Skin of body (tissue), 1 donor: ENCODE measurements at regions not wholly inside any gene's neighbourhood (a gene's known extent, or its start where the extent isn't known, plus 50 kb on each side); places are given as distances from the start of the nearest gene placed in this dataset.
"Not testable (repeated sequence)": the region's sequence is repeated elsewhere in the genome, so short reads cannot be mapped to it uniquely, and the experiment has no call there.

ENCODE experiments used
- DNase-seq: peaks from one replicate; lab custom pipeline; 2025; lab: John Stamatoyannopoulos, UW

DNA sequence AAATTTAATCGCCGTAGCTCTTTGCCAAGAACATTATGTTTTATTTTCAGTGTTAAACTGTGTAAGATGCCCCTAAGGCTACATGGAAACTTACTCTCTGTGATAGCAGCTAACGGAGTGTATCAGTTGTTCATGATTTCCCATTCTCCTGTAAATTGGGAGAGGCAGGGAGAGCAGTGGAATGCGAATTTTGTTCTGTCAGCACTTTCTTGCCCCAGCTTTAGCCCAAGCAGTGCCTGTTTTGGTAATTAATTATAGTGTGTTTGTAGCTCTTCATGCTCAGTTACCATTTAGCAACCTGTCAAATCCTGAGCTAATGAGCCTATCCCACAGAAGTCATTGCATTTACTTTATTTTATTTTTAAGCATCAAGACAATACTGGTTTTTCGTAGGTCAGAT is 475.1 kb upstream of the RBFOX1 start:
- DNase-seq: no peak

DNA sequence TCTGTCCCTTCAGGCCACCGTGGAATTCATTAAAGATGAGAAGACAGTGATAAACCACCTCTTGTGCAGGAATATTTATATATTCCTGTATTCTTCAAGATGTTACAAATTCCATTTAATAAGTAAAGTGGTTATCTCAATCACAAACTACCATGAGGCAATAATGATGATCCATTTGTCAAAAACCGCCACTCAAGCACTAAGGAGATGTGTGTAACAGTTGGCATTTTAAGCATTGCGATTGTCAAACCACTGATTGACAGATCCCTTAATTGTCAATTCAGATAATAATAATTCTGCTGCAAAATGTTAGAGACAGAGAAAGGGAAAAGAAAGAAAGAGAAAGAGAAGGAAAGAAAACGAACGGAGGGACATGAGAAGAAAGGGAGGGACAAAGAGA is 476.1 kb upstream of the RBFOX1 start:
- DNase-seq: no peak

DNA sequence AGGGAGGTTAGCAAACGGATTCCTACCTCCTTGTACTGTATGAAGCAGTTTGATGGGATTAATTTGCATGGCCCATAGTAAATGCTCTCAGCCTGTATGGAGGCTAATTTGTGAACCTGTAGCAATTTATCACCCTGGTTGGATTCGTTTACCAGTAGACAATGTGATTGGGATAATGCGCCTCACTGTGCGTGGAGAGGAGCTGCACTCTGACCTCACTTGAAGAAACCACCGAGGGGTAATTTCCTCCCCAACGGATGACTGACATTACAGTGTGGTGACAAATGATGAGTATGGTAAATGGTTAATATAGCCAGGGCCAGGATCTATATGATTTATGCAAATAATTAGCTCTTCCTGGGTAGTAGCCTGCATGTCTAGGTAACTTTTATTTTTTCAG is 479.1 kb upstream of the RBFOX1 start:
- no peak for DNase-seq

DNA sequence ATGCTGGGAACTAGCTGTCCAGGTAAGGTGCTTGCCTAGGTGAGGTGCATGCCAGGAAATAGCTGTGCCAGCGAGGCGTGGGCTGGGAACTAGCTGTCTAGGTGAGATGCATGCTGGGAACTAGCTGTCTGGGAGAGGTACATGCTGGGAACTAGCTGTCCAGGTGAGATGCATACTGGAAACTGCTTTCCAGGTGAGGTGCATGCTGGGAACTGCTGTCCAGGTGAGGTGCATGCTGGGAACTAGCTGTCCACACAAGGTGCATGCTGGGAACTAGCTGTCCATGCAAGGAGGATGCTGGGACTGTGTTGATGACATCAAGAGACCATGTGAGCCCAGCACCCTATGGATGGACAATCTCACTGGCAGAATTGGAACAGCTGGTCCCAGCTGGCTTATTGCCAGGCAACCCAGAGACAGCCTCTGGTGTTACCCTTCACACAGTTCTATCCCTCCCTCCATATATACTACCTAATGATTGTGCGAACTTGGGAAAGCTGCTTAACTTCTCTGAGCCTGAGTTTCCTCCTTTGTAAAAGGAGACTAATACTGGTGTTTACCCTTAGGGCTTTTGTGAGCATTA is 479.9 kb upstream of the RBFOX1 start:
- DNase-seq: no peak

DNA sequence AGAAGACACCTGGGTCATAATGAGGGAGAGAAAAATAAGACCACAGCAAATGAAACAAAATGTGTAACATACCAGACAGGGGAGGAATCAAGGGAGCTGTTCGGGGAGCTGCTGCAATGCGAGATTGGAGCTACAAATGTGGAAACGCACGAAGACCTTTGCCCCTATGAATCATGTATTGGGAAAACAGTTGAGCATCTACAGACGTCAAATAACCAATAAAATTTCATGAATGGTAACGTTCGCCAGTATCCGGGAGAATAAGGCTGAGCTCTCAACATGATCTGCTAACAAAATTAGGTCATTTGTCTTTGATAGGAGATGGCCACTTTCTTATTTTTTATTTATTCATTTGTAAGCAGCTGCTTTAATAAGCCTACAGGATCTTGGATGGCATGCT is 486.2 kb upstream of the RBFOX1 start:
- no peak for DNase-seq

DNA sequence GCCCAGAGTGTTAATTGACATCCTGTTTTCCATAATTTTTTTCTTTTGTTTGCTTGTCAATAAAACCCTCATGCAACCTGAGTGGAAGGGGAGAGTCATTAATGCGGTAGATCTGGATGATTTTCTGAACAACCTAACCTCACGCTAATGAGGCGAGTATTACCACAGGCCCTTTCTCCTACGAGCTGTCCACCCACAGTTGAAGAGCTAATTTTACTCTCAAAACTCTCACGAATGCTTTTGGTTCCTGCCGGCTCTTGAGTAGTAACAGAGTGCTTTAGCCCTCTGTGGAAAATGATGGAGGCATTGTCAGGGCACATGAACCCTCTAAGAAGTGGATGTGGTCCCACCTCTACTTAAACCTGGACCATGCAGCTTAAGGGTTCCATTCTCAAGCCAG is 491.3 kb upstream of the RBFOX1 start:
- DNase-seq: no peak

DNA sequence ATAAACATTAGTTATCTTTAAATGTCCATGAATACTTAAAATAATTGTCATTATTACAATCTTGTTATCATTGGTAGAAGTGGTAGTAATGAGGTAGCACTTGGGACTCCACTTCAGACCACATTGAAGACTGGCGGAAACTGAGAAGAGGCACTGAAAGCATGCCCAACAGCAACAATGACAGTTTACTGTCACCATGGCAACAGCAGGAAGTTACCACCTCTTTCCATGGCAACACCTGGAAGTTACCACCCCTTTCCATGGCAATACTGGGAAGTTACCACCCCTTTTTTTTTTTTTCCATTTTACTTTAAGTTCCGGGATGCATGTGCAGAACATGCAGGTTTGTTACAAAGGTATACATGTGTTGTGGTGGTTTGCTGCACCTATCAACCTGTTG is 494.9 kb upstream of the RBFOX1 start:
- DNase-seq: no peak

DNA sequence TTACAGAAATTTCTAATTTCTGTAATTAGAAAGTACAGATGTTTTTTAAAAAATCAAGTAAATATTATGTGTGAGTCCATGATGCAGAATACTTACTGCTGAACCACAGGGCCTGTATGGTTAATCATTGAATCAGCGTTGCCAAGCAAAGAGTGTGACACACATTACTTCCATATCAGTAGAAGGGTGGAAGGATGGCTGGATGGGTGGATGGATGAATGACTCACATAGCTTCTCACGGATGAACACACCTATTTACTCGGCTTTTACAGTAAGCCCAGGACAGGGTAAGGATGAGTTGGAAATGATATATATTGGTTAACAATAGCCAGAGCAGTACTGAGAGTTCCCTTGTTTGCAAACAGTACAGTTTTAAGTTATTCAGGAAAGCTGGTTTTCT is 495.9 kb upstream of the RBFOX1 start:
- DNase-seq: no peak

DNA sequence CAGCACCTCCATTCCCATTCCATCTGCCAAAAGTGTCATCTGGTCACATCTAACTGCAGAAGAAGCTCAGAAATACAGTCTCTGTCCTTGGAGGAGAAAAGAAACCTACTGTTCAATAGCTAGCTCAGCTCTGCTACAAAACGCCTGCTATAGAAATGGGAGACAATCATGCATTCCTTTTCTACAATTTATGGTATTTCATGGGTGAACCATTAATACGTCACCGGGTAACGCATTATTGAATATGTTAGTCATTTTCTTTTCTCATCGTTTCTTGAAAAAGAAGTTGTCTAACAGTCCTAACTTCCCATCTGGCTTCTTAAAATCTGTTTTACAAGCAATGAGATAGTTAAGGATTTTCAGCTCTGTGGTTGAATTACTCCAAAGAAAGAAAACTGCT is 496.7 kb upstream of the RBFOX1 start:
- no peak for DNase-seq

DNA sequence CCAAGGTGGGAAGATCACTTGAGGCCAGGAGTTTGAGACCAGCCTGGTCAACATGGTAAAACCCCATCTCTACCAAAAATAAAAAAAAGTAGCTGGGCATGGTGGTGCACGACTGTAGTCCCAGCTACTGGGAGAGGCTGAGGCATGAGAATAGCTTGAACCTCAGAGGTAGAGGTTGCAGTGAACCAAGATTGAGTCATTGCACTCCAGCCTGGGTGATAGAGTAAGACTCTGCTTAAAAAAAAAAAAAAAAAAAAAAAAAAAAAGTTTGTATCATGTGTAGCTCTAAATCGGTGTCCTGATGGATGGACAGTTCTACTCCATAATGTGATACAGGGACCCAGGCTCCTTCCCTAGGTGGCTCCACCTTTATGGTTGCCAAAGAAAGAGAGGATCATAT is 497.1 kb upstream of the RBFOX1 start:
- DNase-seq: no peak

DNA sequence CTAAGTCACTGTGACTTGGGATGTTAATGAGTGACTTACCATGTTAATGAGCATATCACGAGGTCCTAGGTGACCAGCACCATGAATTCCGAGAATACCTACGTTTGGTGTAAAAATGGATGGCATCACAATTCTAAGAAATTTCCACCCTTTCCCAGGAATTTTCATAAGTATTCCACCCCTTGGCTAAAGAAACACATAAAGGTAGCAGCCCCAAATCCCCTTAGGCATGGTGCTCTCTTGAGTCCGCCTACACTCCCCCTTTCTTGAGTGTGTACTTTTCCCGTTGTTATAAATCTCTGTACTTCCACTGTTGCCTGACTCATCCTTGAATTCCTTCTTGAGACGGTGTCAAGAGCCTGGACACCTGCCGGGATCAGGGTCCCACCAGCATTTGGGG is 504.0 kb upstream of the RBFOX1 start:
- no peak for DNase-seq

DNA sequence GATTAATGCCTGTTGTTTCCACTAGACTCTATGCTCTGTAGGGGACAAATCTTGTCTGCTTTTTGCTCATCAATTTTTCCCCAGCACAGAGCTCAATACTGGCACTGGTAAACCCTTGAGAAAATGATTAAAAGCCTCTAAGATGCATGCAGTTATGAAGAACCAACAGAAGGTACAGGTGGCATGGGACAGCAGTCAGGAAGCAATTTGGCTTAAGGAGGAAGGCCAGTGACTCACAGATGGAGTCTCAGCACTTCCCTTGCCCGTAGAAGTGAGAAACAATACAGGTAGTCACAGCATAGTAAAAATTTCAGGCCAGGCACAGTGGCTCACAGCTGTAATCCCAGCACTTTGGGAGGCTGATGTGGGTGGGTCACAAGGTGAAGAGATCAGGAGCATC is 504.7 kb upstream of the RBFOX1 start:
- no peak for DNase-seq

DNA sequence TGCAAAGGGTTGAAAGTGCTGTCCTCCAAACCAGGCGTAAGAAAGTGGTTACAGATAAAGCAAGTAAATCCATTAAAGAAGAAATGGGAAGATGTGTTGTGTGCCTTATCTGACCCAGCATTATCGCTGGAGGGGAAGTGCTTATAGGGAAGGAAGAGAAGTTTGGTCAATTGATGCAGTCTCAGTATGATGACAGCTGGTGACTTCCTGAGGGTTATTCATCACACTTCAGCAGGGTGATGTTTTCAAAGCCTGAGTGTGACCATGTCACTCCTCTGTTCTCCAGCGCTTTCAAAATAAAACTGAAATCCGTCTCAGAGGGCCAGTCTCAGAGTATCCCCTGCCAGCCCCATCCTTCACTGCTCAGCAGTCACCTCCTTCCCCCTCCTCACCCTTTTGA is 505.4 kb upstream of the RBFOX1 start:
- no peak for DNase-seq

DNA sequence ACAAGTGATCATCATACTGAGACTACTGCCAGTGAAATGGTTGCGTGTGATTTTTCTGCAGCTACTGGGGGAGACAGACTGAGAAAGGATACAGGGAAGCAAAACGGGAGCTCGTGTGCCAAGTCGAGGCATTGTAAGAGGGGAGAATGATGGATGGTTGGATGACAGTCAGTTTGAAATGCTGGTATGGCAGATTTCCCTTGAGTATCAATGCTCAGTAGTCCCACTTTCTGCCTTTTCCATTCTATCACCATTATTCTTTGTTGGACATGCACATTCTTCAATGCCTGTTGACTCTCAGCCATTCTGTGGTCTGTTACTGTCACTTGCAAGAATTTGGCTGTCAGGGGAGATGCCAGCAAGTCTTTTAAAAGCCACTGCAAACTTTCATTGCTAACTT is 510.6 kb upstream of the RBFOX1 start:
- DNase-seq: no peak

DNA sequence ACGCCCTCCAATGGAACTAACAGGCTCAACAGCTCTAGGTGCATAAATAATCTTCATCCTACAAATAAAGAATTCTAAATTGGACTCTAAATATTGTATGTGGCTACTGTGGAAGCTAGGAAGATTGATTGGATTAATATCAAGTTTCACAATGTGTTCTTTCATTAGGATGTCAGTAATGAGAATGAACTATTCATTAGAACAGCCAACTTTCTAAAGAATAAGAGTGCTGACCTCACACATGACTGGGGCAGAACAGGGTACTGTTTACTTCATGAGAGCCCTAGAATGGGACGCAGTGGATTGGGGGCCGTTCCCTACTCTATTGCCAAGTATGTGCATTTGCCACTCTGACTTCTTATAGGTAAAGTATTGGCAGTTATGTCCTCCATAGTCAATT is 528.2 kb upstream of the RBFOX1 start:
- DNase-seq: no peak

DNA sequence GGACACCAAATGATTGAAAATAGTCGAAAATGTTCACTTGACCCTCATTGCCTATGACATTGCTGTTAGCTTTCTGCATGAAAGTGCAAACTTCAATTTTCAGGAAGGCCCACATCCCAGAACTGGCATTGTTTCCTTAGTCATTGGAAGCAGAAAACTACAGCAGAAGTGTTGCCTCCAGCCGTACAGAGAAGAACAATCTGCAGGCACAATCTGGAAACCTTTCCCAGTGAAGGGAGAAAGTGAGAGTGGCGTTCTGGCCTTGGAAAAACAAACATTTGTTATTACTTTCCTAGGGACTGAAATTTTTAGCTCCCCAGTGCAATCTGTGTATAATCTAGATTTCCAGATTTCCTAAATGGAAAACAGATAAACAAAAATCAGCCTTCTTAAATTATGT is 529.5 kb upstream of the RBFOX1 start:
- DNase-seq: no peak

DNA sequence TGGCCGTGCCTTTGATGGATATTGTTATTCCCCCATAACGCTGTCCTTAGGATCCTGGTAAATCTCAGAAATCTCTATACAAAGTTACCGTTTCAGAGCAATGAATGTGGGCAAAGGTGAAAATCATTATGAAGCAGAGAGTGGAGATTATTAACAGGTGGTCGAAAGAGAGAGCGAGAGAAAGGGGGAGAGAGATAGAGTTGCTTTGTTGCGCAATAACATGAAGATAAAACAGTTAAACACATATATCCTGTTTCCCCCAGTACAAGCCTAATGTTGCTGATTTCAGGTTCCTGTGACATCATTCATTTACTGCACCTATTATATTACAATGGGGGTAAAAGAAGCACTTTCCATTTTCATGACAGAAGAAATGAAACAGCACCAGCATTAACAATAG is 535.4 kb upstream of the RBFOX1 start:
- DNase-seq: no peak

DNA sequence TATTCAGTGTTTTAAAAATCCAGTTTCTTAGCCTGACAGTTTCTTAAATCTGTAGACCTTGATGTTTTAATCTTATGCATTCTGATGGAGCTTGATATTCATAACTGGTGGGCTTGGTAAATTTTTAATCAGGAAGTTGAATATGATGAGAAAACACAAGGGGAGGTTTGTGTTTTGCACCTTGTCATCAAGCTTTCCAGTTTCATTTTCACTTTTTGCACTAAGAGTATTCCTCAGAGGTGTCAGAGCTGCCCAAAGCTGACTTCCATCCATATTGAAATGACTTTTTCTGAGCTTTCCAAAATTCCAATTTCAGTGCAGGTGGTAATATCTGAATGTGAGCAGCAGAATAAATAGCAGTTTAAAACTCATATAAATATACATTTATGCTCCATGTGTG is 555.0 kb upstream of the RBFOX1 start:
- no peak for DNase-seq

DNA sequence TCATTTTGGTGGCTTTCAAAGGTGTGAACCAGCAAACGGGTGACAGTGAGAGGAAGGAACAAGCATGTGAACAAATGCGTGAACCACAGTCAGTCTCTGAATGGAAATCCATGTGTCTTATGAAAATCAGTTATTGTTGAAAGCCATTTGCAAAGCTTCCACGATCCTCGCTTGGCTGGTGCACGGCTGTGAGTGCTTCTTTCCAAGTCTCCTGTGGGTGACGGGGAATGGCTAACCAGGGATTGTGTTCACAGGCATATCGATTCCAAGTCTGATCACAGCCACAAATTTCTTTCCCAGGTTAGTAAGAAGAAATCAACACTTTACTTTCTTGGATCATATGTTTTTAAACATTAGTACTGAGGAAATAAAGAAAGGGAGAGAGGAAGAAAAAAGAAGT is 556.9 kb upstream of the RBFOX1 start:
- DNase-seq: no peak

DNA sequence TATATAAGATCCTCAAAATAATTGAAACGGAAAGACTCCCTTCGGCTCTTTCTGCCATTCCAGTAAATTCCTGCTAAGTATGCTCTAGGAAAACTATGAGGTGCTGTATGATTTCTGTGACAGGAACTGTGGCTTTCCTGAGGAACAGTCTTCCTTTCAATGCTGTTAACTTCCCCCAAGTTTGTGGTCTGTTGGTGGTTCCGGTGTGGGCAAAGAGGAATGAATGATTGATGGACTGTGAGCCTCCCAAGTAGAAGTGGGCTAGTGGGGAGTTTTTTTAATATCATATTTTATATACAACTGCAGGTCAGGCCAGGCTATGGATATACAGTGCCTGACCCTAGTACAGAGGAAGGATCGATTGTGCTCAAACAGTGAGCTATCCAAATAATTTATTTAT is 560.7 kb upstream of the RBFOX1 start:
- no peak for DNase-seq

DNA sequence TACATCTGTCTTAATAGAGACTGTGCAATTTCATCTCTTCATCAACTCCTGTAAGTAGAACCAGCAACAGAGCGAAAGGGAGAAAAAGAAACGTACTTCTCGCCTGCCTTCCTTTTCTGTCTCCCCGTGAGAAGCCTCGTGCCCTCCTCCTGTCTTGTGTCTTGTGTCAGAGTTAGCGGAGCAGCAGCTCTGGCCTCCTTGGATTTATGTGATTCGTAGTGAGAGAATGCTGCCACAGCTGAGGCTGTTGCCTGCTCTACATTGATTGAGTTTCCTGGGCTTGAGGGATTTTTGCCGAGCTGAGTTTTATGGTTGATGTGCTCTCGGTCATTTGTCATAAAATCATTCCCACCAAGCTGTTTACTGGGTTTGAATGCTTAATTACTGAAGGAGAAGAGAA is 579.1 kb upstream of the RBFOX1 start:
- DNase-seq: no peak

DNA sequence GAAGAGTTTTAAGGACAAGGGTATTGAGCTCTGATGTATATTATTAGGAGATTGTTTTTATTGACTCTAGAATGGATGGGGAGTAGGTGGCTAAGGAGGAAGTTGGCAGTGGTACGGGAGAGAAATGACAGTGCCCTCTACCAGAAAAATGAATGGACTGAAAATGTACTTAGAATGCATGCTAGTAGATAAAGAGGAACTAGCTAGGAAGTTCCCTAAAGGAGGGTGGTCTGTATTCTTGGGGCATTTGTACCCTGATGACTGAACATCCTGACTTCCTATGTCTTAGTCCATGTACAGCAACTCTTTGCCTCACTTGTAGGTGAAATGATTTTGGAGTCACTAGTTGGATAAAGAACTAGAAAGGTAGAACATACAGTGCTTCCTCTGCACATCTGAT is 581.5 kb upstream of the RBFOX1 start:
- DNase-seq: no peak

DNA sequence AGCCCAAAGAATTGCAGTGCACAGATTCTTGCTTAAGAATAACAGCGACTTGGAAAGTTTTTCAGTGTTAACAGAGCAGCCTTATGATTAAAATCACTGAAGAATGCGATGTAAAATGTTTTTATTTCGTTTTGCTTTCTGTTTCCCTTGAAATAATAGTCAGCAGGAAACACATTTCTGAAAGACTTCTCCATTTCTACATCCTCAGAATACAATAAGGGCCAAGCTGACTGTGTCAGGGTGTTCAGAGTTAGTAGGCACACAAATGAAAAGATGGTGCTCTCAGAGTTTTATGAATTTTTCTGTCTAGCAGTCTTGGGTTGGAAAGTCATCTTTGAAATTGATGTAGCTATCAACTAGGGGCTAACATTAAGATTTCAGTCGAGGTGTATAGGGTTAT is 582.9 kb upstream of the RBFOX1 start:
- no peak for DNase-seq

DNA sequence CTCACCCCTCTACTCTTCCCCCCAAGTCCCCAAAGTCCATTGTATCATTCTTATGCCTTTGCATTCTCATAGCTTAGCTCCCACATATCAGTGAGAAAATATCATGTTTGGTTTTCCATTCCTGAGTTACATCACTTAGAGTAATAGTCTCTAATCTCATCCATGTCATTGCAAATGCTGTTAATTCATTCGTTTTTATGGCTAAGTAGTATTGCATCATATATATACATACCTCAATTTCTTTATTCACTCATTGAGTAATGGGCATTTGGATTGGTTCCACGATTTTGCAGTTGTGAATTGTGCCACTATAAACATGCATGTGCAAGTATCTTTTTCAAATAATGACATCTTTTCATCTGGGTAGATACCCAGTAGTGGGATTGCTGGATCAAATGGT is 596.3 kb upstream of the RBFOX1 start:
- DNase-seq: not testable (repeated sequence)

DNA sequence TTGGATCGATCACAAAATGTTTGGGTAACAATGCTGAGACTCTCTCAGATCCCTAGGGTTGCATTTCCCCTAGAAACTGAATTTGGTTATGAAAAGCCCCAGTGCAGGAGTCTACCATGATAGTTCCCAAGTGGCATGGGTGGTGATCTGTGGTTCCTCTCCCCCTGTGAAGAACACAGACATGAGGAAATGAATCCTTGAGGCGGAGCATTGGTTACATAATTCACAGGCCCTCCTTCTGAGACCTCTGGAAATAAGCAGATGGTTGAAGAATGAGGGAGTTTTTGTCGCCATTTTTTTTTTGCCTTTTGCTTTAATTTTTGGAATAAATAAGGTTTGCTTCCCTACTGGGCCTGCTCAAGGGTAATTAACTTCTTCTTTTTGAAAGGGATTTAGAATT is 597.0 kb upstream of the RBFOX1 start:
- DNase-seq: no peak
